Neural cell (in vitro differentiated cells): ENCODE measurements at regions not wholly inside any gene's neighbourhood (a gene's known extent, or its start where the extent isn't known, plus 50 kb on each side); places are given as distances from the start of the nearest gene placed in this dataset.

Source experiments
- CTCF ChIP-seq: fragments of 450-650 bp; IDR thresholded peaks from 2 replicates; pipeline ENCODE4 v1.5.1; 2014; ENCODE audit warnings: antibody characterized with exemption, mild to moderate bottlenecking, moderate library complexity; ENCODE audit not compliant: poor library complexity, severe bottlenecking
- SMC3 ChIP-seq: fragments of 450-650 bp; conservative IDR thresholded peaks from 2 replicates; pipeline ENCODE4 v1.6.1; 2014; ENCODE audit warnings: antibody characterized with exemption, mild to moderate bottlenecking, moderate library complexity; ENCODE audit not compliant: poor library complexity

- TF ChIP-seq CTCF (no peak), SMC3 (no peak)
These were observed 663.0 kb upstream of the AGA start for GRCh38 chr4:178105242-178105641.
